ENCODE measurements at regions not wholly inside any gene's neighbourhood (a gene's known extent, or its start where the extent isn't known, plus 50 kb on each side); places are given as distances from the start of the nearest gene placed in this dataset.

- WGBS, 2 experiments (ENCODE audit: extremely low coverage in 2 of 2, insufficient read length in 1 of 2), result no CpG with 5 or more reads among the region's 4 CpGs
- H3K9me3 ChIP-seq (ENCODE audit: control insufficient read depth, insufficient read depth, low read length), result no peaks in the 10 kb centered on the region
- intact Hi-C loops (cut with micrococcal nuclease), result no loop called here
- H2BK20ac ChIP-seq (ENCODE audit: low read depth, low read length), result no peak overlapping the region
- no peak overlapping the region for H3K18ac ChIP-seq (ENCODE audit: low read depth, low read length)
- no peak overlapping the region for H2AK9ac ChIP-seq (replicated peaks; ENCODE audit: low read depth, low read length, poor library complexity)
- no peak overlapping the region for H3K4me3 ChIP-seq (ENCODE audit: insufficient read depth, low read depth, low read length)
- ATAC-seq (ENCODE audit: low read depth), result no peak
- H4K20me1 ChIP-seq (ENCODE audit: insufficient read depth, low read length), result no peaks in the 10 kb centered on the region
- H3K4ac ChIP-seq (ENCODE audit: low read depth, low read length), result no peak overlapping the region
- H2AFZ ChIP-seq (replicated peaks; ENCODE audit: low read length, poor library complexity), result no peak overlapping the region
- TF ChIP-seq ELK1 (IDR thresholded peaks at IDR 0.05; ENCODE audit: borderline replicate concordance, low read depth, low read length) (no peak), USF2 (IDR thresholded peaks at IDR 0.05; ENCODE audit: low read depth, low read length) (no peak), CEBPB (IDR thresholded peaks at IDR 0.05; ENCODE audit: low read depth, low read length) (no peak), NFE2L2 (IDR thresholded peaks at IDR 0.05; ENCODE audit: low read depth, low read length) (no peak), CHD1 (IDR thresholded peaks at IDR 0.05; ENCODE audit: low read depth, low read length) (no peak), RFX5 (IDR thresholded peaks at IDR 0.05; ENCODE audit: low read depth, low read length) (no peak), BHLHE40 (IDR thresholded peaks at IDR 0.05; ENCODE audit: low read depth, low read length) (no peak), SMC3 (IDR thresholded peaks at IDR 0.05; ENCODE audit: low read depth, low read length) (no peak), FOS (IDR thresholded peaks at IDR 0.05; ENCODE audit: low read depth, low read length) (no peak)
- H3K27me3 ChIP-seq (ENCODE audit: control insufficient read depth, insufficient read depth, low read length), result no peaks in the 10 kb centered on the region
- in situ Hi-C loops (cut with MboI; ENCODE audit: low sequenced_read_pairs), result no loop called here
- ChIA-PET POLR2A (ENCODE audit: unreplicated experiment) (no interaction called here), CTCF (no interaction called here)
- no peaks in the 10 kb centered on the region for H3K79me1 ChIP-seq (ENCODE audit: low read depth in 1 of 2, low read length in 2 of 2)
- DNase-seq, result no peak
- dilution Hi-C loops (cut with HindIII; ENCODE audit: low sequenced_read_pairs, unreplicated experiment), result no loop called here
- no peak overlapping the region for H3K14ac ChIP-seq (replicated peaks; ENCODE audit: low read depth, low read length)
- no peak overlapping the region for H4K5ac ChIP-seq (ENCODE audit: low read depth, low read length)
- H4K91ac ChIP-seq (ENCODE audit: insufficient read depth, low read depth, low read length), result no peak overlapping the region
- no peak overlapping the region for H2BK15ac ChIP-seq (ENCODE audit: low read depth, low read length)
- H2AK5ac ChIP-seq (ENCODE audit: low read depth, low read length), result no peak overlapping the region
- H2BK5ac ChIP-seq (ENCODE audit: low read depth, low read length, poor library complexity, severe bottlenecking), result no peak overlapping the region
- no peak overlapping the region for H3K23ac ChIP-seq (ENCODE audit: low read depth, low read length)
- BruUV-seq (replicated peaks), result no TSS peak
- H3K56ac ChIP-seq (ENCODE audit: extremely low read depth, insufficient read depth, low read length), result no peak overlapping the region
- H3K4me2 ChIP-seq (ENCODE audit: low read depth, low read length), result no peak overlapping the region
- H3K9me1 ChIP-seq (ENCODE audit: insufficient read depth, low read length), result no peaks in the 10 kb centered on the region
- no peak overlapping the region for H2BK120ac ChIP-seq (ENCODE audit: low read depth, low read length)
- H3K4me1 ChIP-seq (ENCODE audit: control insufficient read depth, insufficient read depth, low read length), result no peaks in the 10 kb centered on the region
- no peak overlapping the region for H3K9ac ChIP-seq (ENCODE audit: low read depth, low read length)
- H3K36me3 ChIP-seq (ENCODE audit: control insufficient read depth, insufficient read depth, low read length), result no peaks in the 10 kb centered on the region
- no peak overlapping the region for H4K8ac ChIP-seq (ENCODE audit: low read depth in 2 of 2, low read length in 2 of 2)
- H3K27ac ChIP-seq (ENCODE audit: insufficient read depth, low read length), result no peak overlapping the region
Observed at GRCh38 chr4:181119186-181119585, 1124.0 kb upstream of the TENM3 start.

All from IMR-90 (cell line).